ENCODE measurements at regions not wholly inside any gene's neighbourhood (a gene's known extent, or its start where the extent isn't known, plus 50 kb on each side); places are given as distances from the start of the nearest gene placed in this dataset.

DNA sequence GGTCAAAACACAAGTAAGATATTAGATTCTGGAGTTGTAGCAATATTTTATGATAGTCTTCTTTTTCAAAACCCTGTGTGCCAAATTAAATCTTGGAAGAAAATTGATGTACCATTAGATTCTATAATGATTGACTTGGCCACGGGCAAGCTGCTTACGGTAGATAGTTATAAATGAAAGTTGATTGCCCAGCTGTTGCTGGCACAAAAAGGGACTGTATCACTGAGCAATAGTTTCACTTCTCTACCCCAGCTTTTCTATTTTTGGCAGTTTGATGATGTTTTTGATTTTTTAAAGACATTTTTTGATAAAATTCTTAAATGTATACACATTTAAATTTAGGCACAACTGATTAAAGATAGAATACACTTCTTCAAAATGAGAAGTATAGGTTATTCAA, 333.3 kb downstream of the TRAM1L1 start:
- Histone ChIP-seq H3K4me2 (no peak overlapping the region), H3K36me3 (replicated peaks; ENCODE audit: insufficient read depth, low read depth) (no peaks in the 10 kb centered on the region), H3K27me3 (no peaks in the 10 kb centered on the region), H3K9me3 (ENCODE audit: low read depth) (no peaks in the 10 kb centered on the region), H3K4me3 (no peak overlapping the region), H2AFZ (no peak overlapping the region), H3K79me2 (no peaks in the 10 kb centered on the region), H3K27ac (no peak overlapping the region), H3K9me2 (replicated peaks; ENCODE audit: insufficient read depth) (no peaks in the 10 kb centered on the region), H4K20me1 (ENCODE audit: insufficient read depth, poor library complexity, severe bottlenecking) (no peaks in the 10 kb centered on the region), H3K4me1 (ENCODE audit: insufficient read depth) (no peaks in the 10 kb centered on the region)
- 91% methylated on average over 2 of the region's 2 CpGs for WGBS (ENCODE audit: low lambda C conversion rate, missing lambda C conversion rate)
- DNase-seq (ENCODE audit: low spot score): no peak
- TF ChIP-seq, protein P1, sequence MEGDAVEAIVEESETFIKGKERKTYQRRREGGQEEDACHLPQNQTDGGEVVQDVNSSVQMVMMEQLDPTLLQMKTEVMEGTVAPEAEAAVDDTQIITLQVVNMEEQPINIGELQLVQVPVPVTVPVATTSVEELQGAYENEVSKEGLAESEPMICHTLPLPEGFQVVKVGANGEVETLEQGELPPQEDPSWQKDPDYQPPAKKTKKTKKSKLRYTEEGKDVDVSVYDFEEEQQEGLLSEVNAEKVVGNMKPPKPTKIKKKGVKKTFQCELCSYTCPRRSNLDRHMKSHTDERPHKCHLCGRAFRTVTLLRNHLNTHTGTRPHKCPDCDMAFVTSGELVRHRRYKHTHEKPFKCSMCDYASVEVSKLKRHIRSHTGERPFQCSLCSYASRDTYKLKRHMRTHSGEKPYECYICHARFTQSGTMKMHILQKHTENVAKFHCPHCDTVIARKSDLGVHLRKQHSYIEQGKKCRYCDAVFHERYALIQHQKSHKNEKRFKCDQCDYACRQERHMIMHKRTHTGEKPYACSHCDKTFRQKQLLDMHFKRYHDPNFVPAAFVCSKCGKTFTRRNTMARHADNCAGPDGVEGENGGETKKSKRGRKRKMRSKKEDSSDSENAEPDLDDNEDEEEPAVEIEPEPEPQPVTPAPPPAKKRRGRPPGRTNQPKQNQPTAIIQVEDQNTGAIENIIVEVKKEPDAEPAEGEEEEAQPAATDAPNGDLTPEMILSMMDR (IDR thresholded peaks at IDR 0.05; ENCODE audit: poor library complexity): no peak
- TF ChIP-seq EZH2 (IDR thresholded peaks at IDR 0.05; ENCODE audit: borderline replicate concordance) (no peak), EZH2phosphoT487 (IDR thresholded peaks at IDR 0.05; ENCODE audit: low read depth, severe bottlenecking, unreplicated experiment) (no peak)

GRCh38 chr4:116736756-116737155, 348.6 kb downstream of the TRAM1L1 start:
- Histone ChIP-seq H3K79me2 (no peaks in the 10 kb centered on the region), H3K9me2 (replicated peaks; ENCODE audit: insufficient read depth) (no peaks in the 10 kb centered on the region), H3K36me3 (replicated peaks; ENCODE audit: insufficient read depth, low read depth) (no peaks in the 10 kb centered on the region), H3K27me3 (no peaks in the 10 kb centered on the region), H3K4me2 (no peak overlapping the region), H4K20me1 (ENCODE audit: insufficient read depth, poor library complexity, severe bottlenecking) (no peaks in the 10 kb centered on the region), H3K4me1 (ENCODE audit: insufficient read depth) (no peaks in the 10 kb centered on the region), H3K27ac (no peak overlapping the region), H2AFZ (no peak overlapping the region), H3K9me3 (ENCODE audit: low read depth) (no peaks in the 10 kb centered on the region), H3K4me3 (no peak overlapping the region)
- WGBS (ENCODE audit: low lambda C conversion rate, missing lambda C conversion rate): 79% methylated on average over 1 of the region's 1 CpG
- no peak for DNase-seq (ENCODE audit: low spot score)
- TF ChIP-seq EZH2 (IDR thresholded peaks at IDR 0.05; ENCODE audit: borderline replicate concordance): no peak

DNA sequence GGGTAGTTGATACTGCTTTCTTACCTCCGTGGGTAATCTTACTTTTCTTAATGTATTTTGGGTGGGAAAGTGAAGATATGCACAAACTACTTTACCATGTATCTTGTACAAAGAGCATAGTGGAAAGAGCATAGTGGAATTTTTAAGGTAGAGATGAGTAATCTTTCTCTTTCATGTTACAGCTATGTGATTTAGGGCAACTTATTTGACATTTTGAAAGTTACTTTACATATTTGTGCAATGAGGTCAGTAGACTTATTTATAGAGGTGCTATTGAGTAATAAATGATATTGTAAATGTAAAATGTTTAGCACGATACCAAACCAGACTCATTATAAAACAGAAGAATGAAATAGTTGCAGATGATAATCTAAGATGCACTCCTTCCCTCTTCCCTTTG, 351.2 kb downstream of the TRAM1L1 start:
- Histone ChIP-seq H3K36me3 (replicated peaks; ENCODE audit: insufficient read depth, low read depth) (no peaks in the 10 kb centered on the region), H3K9me2 (replicated peaks; ENCODE audit: insufficient read depth) (no peaks in the 10 kb centered on the region), H3K9me3 (ENCODE audit: low read depth) (no peaks in the 10 kb centered on the region), H3K27ac (no peak overlapping the region), H3K4me1 (ENCODE audit: insufficient read depth) (no peaks in the 10 kb centered on the region), H4K20me1 (ENCODE audit: insufficient read depth, poor library complexity, severe bottlenecking) (no peaks in the 10 kb centered on the region), H3K4me2 (no peak overlapping the region), H3K4me3 (no peak overlapping the region), H2AFZ (no peak overlapping the region), H3K79me2 (no peaks in the 10 kb centered on the region), H3K27me3 (no peaks in the 10 kb centered on the region)
- TF ChIP-seq, protein P1 (IDR thresholded peaks at IDR 0.05; ENCODE audit: poor library complexity): no peak
- TF ChIP-seq EZH2phosphoT487 (IDR thresholded peaks at IDR 0.05; ENCODE audit: low read depth, severe bottlenecking, unreplicated experiment) (no peak), EZH2 (IDR thresholded peaks at IDR 0.05; ENCODE audit: borderline replicate concordance) (no peak)
- no peak for DNase-seq (ENCODE audit: low spot score)
- WGBS (ENCODE audit: low lambda C conversion rate, missing lambda C conversion rate): 69% methylated on average over 2 of the region's 2 CpGs

GRCh38 chr4:116733370-116733769, 352.0 kb downstream of the TRAM1L1 start:
- H3K9me3 ChIP-seq (ENCODE audit: low read depth): no peaks in the 10 kb centered on the region
- no peak for DNase-seq (ENCODE audit: low spot score)
- H3K27me3 ChIP-seq: no peaks in the 10 kb centered on the region
- H3K36me3 ChIP-seq (replicated peaks; ENCODE audit: insufficient read depth, low read depth): no peaks in the 10 kb centered on the region
- H3K4me1 ChIP-seq (ENCODE audit: insufficient read depth): no peaks in the 10 kb centered on the region
- H3K4me3 ChIP-seq: no peak overlapping the region
- H3K27ac ChIP-seq: no peak overlapping the region
- no peaks in the 10 kb centered on the region for H4K20me1 ChIP-seq (ENCODE audit: insufficient read depth, poor library complexity, severe bottlenecking)
- H3K79me2 ChIP-seq: no peaks in the 10 kb centered on the region
- TF ChIP-seq EZH2 (IDR thresholded peaks at IDR 0.05; ENCODE audit: borderline replicate concordance): no peak
- TF ChIP-seq, protein P1 (IDR thresholded peaks at IDR 0.05; ENCODE audit: poor library complexity): no peak
- no peak for TF ChIP-seq EZH2phosphoT487 (IDR thresholded peaks at IDR 0.05; ENCODE audit: low read depth, severe bottlenecking, unreplicated experiment)
- H2AFZ ChIP-seq: no peak overlapping the region
- no peak overlapping the region for H3K4me2 ChIP-seq
- no peaks in the 10 kb centered on the region for H3K9me2 ChIP-seq (replicated peaks; ENCODE audit: insufficient read depth)
- 82% methylated on average over 4 of the region's 4 CpGs for WGBS (ENCODE audit: low lambda C conversion rate, missing lambda C conversion rate)

Data from hepatocyte (in vitro differentiated cells).